SU-DHL-6 (cell line): ENCODE measurements at regions not wholly inside any gene's neighbourhood (a gene's known extent, or its start where the extent isn't known, plus 50 kb on each side); places are given as distances from the start of the nearest gene placed in this dataset.

ENCODE experiments used
- H2AFZ ChIP-seq: fragments of 200-600 bp; sonication (generic); 2 replicates; pipeline ENCODE4 v1.6.1; 2014; ENCODE audit warnings: low read depth, mild to moderate bottlenecking, moderate library complexity, mixed read lengths, antibody characterized with exemption, low read length; ENCODE audit not compliant: severe bottlenecking
- H3F3A ChIP-seq: fragments of 200-600 bp; shearing (Covaris generic); 2 replicates; pipeline ENCODE4 v1.6.0; 2016; ENCODE audit warnings: antibody characterized with exemption, mild to moderate bottlenecking; ENCODE audit not compliant: insufficient read depth
- H3K27ac ChIP-seq: fragments of 200-600 bp; sonication (generic); 2 replicates; pipeline ENCODE4 v1.5.1; 2016; ENCODE audit warnings: low read depth, mild to moderate bottlenecking, low read length, moderate library complexity, mixed read lengths
- H3K27me3 ChIP-seq: fragments of 200-600 bp; sonication (generic), shearing (Covaris generic); 2 replicates; pipeline ENCODE4 v1.6.0; 2014; ENCODE audit warnings: mild to moderate bottlenecking, low read length
- H3K36me3 ChIP-seq: fragments of 200-600 bp; sonication (generic); 2 replicates; pipeline ENCODE4 v1.6.1; 2014; ENCODE audit warnings: mild to moderate bottlenecking, low read length, mixed read lengths
- H3K4me2 ChIP-seq: fragments of 300-600, 200-600 bp; shearing (Covaris generic), sonication (generic); 2 replicates; pipeline ENCODE4 v1.6.0; 2014; ENCODE audit warnings: low read length, low read depth, mild to moderate bottlenecking; ENCODE audit not compliant: poor library complexity, severe bottlenecking
- H3K4me3 ChIP-seq: fragments of 200-600 bp; sonication (generic); 2 replicates; pipeline ENCODE4 v1.5.1; 2014; ENCODE audit warnings: antibody characterized with exemption, low read length, mild to moderate bottlenecking, mixed read lengths; ENCODE audit not compliant: insufficient read depth, poor library complexity, severe bottlenecking
- H3K79me2 ChIP-seq: fragments of 200-600 bp; sonication (generic); 2 replicates; pipeline ENCODE4 v1.6.1; 2014; ENCODE audit warnings: mild to moderate bottlenecking, low read length, moderate library complexity; ENCODE audit not compliant: insufficient read depth
- H3K9ac ChIP-seq: fragments of 200-600 bp; sonication (generic); 2 replicates; pipeline ENCODE4 v1.7.0; 2014; ENCODE audit warnings: mild to moderate bottlenecking, low read length
- H3K9me2 ChIP-seq: fragments of 200-600 bp; sonication (generic); replicated peaks from 2 replicates; pipeline ENCODE4 v1.6.1; 2014; ENCODE audit warnings: low read length; ENCODE audit not compliant: insufficient read depth
- H3K9me3 ChIP-seq: fragments of 200-600 bp; sonication (generic); 2 replicates; pipeline ENCODE4 v1.6.1; 2014; ENCODE audit warnings: low read length, mixed read lengths; ENCODE audit not compliant: insufficient read depth
- H4K20me1 ChIP-seq: fragments of 200-600 bp; sonication (generic); 2 replicates; pipeline ENCODE4 v1.6.1; 2014; ENCODE audit warnings: low read depth, mild to moderate bottlenecking, antibody characterized with exemption, low read length, moderate library complexity, mixed read lengths
- CTCF ChIP-seq: fragments of 200-600 bp; sonication (generic); IDR thresholded peaks from one replicate; pipeline ENCODE4 v1.5.1; 2017; ENCODE audit warnings: antibody characterized with exemption, mild to moderate bottlenecking, low read length, moderate library complexity; ENCODE audit not compliant: insufficient read depth, poor library complexity, severe bottlenecking
- EZH2phosphoT487 ChIP-seq: fragments of 200-600 bp; sonication (generic), shearing (Covaris generic); conservative IDR thresholded peaks from 2 replicates; pipeline ENCODE4 v1.6.1; 2018; ENCODE audit warnings: mild to moderate bottlenecking, antibody characterized with exemption, low read length, moderate library complexity, mixed read lengths

GRCh38 chr11:87529486-87529885 lies 491.8 kb downstream of the TMEM135 start:
- Histone ChIP-seq H3K9me2 (no peaks in the 10 kb centered on the region), H3K9me3 (no peaks in the 10 kb centered on the region), H3K9ac (no peak overlapping the region), H3K27me3 (no peaks in the 10 kb centered on the region), H3K36me3 (no peaks in the 10 kb centered on the region), H3K79me2 (no peaks in the 10 kb centered on the region), H3F3A (no peaks in the 10 kb centered on the region), H2AFZ (no peak overlapping the region), H3K27ac (no peak overlapping the region), H4K20me1 (no peaks in the 10 kb centered on the region), H3K4me3 (no peak overlapping the region), H3K4me2 (no peak overlapping the region)
- no peak for TF ChIP-seq EZH2phosphoT487
- no peak for TF ChIP-seq CTCF

GRCh38 chr11:87528752-87529151 lies 491.0 kb downstream of the TMEM135 start:
- Histone ChIP-seq H3K4me3 (no peak overlapping the region), H3K79me2 (no peaks in the 10 kb centered on the region), H3K27ac (no peak overlapping the region), H3K4me2 (no peak overlapping the region), H3K9ac (no peak overlapping the region), H3K27me3 (no peaks in the 10 kb centered on the region), H3F3A (no peaks in the 10 kb centered on the region), H2AFZ (no peak overlapping the region), H3K9me3 (no peaks in the 10 kb centered on the region), H3K36me3 (no peaks in the 10 kb centered on the region), H3K9me2 (no peaks in the 10 kb centered on the region), H4K20me1 (no peaks in the 10 kb centered on the region)
- no peak for TF ChIP-seq EZH2phosphoT487

- H4K20me1 ChIP-seq: no peaks in the 10 kb centered on the region
- TF ChIP-seq CTCF (no peak), EZH2phosphoT487 (no peak)
- no peaks in the 10 kb centered on the region for H3K79me2 ChIP-seq
- H3K9ac ChIP-seq: no peak overlapping the region
- no peaks in the 10 kb centered on the region for H3F3A ChIP-seq
- no peaks in the 10 kb centered on the region for H3K9me3 ChIP-seq
- H3K4me2 ChIP-seq: no peak overlapping the region
- H2AFZ ChIP-seq: no peak overlapping the region
- no peak overlapping the region for H3K4me3 ChIP-seq
- H3K9me2 ChIP-seq: no peaks in the 10 kb centered on the region
- H3K27me3 ChIP-seq: no peaks in the 10 kb centered on the region
- no peaks in the 10 kb centered on the region for H3K36me3 ChIP-seq
- no peak overlapping the region for H3K27ac ChIP-seq
These were observed 485.5 kb downstream of the TMEM135 start for GRCh38 chr11:87523276-87523675.

- Histone ChIP-seq H3K4me3 (no peak overlapping the region), H3K36me3 (no peaks in the 10 kb centered on the region), H2AFZ (no peak overlapping the region), H3K9me3 (no peaks in the 10 kb centered on the region), H3K9me2 (no peaks in the 10 kb centered on the region), H3K27me3 (no peaks in the 10 kb centered on the region), H3K9ac (no peak overlapping the region), H3K27ac (no peak overlapping the region), H3K79me2 (no peaks in the 10 kb centered on the region), H4K20me1 (no peaks in the 10 kb centered on the region), H3K4me2 (no peak overlapping the region), H3F3A (no peaks in the 10 kb centered on the region)
- TF ChIP-seq CTCF: no peak
- TF ChIP-seq EZH2phosphoT487: no peak
These were observed 480.5 kb downstream of the TMEM135 start for GRCh38 chr11:87518266-87518665.
